Omental fat pad (tissue), 3 donors: ENCODE measurements at regions not wholly inside any gene's neighbourhood (a gene's known extent, or its start where the extent isn't known, plus 50 kb on each side); places are given as distances from the start of the nearest gene placed in this dataset.

Experiments
- ATAC-seq: fragments of 150-250 bp; one replicate; pipeline ENCODE4 v1.9.1; 2016; ENCODE audit warnings: mild to moderate bottlenecking, moderate library complexity; ENCODE audit not compliant: low FRiP score
- DNase-seq: peaks from one replicate; pipeline ENCODE4 v3.0.0-alpha.2; 2019; ENCODE audit warnings: low spot score
- CTCF ChIP-seq, 3 donors: fragments of 450-650 bp; IDR thresholded peaks; one replicate each; pipeline ENCODE4 v1.5.1; 2016 to 2017; ENCODE audit warnings: antibody characterized with exemption in 3 of 3, mild to moderate bottlenecking in 3 of 3, moderate library complexity in 2 of 3

- ATAC-seq: no peak
- DNase-seq: no peak
- no peak for TF ChIP-seq CTCF (IDR thresholded peaks at IDR 0.05)
Observed at GRCh38 chr5:155472780-155473179, 459.2 kb downstream of the KIF4B start.

DNA sequence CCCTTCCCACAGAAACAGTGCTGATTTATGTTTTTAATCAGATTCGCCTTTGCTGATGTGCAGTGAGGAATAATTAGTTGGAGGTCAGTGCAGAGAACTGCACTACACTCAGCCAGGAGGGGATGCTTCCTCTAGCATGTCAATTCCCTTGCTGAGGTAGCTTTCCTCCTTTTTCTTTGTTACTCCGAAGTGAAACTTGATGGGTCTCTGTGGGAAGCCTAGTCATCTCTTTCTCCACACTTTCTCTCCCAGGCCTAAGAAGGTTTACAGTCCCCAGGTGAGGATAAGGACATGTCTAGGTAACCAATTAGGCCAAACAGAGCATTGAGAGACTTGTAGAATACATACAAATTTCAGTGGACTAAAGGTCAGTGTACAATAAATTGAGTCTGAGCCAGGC, 461.8 kb downstream of the KIF4B start:
- no peak for DNase-seq
- no peak for TF ChIP-seq CTCF (IDR thresholded peaks at IDR 0.05)
- no peak for ATAC-seq

DNA sequence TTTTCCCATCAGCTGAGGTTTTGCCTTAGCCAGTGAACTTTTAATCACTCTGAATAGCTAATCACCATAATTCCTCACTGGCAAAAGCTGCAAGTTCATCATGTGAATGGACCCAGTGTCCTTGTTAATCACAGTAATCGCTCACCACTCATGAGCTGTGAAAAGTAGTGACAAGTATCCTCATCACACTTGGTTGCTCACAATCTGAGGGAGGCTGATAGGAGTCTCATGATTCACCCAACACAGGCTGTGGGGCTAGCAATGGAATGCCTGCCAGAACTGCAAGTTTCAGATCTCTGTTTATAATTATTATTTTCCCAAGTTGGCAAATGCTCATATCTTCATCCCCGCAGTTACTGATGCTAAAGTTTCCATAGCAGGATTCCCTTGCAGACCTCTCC, 467.2 kb downstream of the KIF4B start:
- ATAC-seq (no peak), DNase-seq (no peak)
- TF ChIP-seq CTCF (IDR thresholded peaks at IDR 0.05): no peak

DNA sequence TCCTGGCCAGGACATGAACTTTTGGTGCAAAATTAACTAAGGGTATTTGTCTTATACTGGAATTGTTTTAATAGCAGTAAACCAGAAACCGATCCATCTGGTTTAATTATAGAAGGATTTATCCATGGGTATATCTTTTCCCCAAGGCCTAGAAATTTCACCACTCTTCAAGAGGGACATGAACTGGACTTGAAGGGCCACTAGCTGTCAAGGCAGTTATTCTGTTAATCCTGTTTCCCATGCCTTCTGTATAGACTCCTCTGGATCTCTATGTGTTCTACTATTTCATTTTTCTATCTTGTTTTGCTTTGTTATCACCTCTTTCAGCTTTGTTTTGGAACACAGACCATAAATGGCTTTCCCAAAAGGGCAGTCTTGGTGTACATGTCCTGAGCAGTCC, 467.6 kb downstream of the KIF4B start:
- no peak for TF ChIP-seq CTCF (IDR thresholded peaks at IDR 0.05)
- ATAC-seq: no peak
- DNase-seq: no peak

DNA sequence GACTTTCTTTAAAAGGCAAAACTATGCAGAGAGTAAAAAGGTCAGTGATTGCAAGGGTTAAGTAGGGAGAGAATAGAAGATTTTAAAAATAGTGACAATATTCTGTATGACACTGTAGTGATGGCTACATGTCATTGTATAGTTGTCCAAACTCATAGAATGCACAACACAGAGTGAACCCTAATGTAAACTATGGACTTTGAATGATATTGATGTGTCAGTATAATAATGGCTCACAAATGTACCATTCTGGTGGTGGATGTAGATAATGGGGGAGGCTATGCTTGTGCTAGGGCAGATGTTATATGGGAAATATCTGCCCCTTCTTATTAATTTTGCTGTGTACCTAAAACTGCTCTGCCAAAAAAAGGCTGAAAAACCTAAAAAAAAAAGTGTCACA, 468.9 kb downstream of the KIF4B start:
- DNase-seq: no peak
- TF ChIP-seq CTCF (IDR thresholded peaks at IDR 0.05): no peak
- ATAC-seq: no peak

- no peak for ATAC-seq
- TF ChIP-seq CTCF (IDR thresholded peaks at IDR 0.05): no peak
- DNase-seq: no peak
Observed at GRCh38 chr5:155485386-155485785, 471.8 kb downstream of the KIF4B start.

DNA sequence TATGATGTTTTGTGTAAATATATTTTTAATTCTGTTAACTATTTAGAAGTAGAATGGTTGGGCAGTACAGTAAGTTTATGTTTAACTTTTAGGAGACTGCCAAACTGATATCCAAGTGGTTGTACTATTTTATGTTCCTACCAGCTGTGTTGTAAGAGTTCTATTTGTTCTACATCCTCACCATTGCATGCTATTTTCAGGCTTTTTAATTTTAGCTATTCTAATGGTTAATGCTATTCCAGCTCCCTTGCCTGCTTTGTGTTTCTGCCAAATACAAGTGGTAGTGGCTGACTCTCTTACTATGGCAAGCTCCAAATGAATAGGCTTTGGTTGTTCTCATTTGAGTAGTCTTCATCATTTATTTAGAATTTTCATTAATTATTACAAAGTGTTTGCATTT, 476.4 kb downstream of the KIF4B start:
- TF ChIP-seq CTCF (IDR thresholded peaks at IDR 0.05): no peak
- no peak for DNase-seq
- no peak for ATAC-seq
